GM12878 (cell line): ENCODE measurements at regions not wholly inside any gene's neighbourhood (a gene's known extent, or its start where the extent isn't known, plus 50 kb on each side); places are given as distances from the start of the nearest gene placed in this dataset.

Experiments
- ATAC-seq: fragments of 200-7000 bp; cut with Tn5 transposase; 3 replicates; pipeline ENCODE4 v1.9.1; 2020; ENCODE audit warnings: mild to moderate bottlenecking, moderate library complexity
- BruUV-seq: library from RNA; stranded (reverse); fragments of 400-500 nt; replicated peaks from 2 replicates; lab custom pipeline; 2021; lab: Mats Ljungman, UMichigan
- CTCF ChIA-PET: fragments of 300-600 bp; sonication (Branson Sonifier 250); formaldehyde crosslinking; extraction: SDS; loops from one replicate; lab custom pipeline; 2021; ENCODE audit warnings: inconsistent platforms; lab: Yijun Ruan, JAX
- POLR2A ChIA-PET: fragments of 350-600 bp; formaldehyde crosslinking; extraction: SDS; loops from one replicate; lab custom pipeline; 2021; ENCODE audit warnings: inconsistent platforms; lab: Charles Lee
- RAD21 ChIA-PET: fragments of 300-600 bp; sonication (Branson Sonifier 250); formaldehyde crosslinking; loops from one replicate; lab custom pipeline; 2023; ENCODE audit warnings: antibody characterized with exemption; ENCODE audit not compliant: unreplicated experiment; lab: Charles Lee
- SMC1A ChIA-PET: fragments of 300-600 bp; sonication (Branson Sonifier 250); formaldehyde crosslinking; loops from one replicate; lab custom pipeline; 2023; ENCODE audit not compliant: unreplicated experiment, uncharacterized antibody; lab: Charles Lee
- DNase-seq: peaks from one replicate; pipeline ENCODE4 v3.0.0-alpha.2; 2011; ENCODE audit warnings: low read depth, low spot score
- FAIRE-seq: peaks from 3 replicates; lab custom pipeline; 2011; peaks lifted over from hg19 to GRCh38; lab: Jason Lieb, UNC
- H2AFZ ChIP-seq: 2 replicates; pipeline ENCODE4 v1.6.0; 2011; ENCODE audit warnings: low read depth, low read length, control low read depth; ENCODE audit not compliant: control insufficient read depth
- H3K27ac ChIP-seq: 2 replicates; pipeline ENCODE4 v1.5.1; 2011; ENCODE audit warnings: control low read depth; ENCODE audit not compliant: control insufficient read depth, insufficient read depth
- H3K27me3 ChIP-seq, 2 experiments: replicated peaks in 1 of 2; 2 replicates each; pipeline versions ENCODE4 v1.6.0 to v1.6.1; 2011; ENCODE audit warnings: low read length in 1 of 2; ENCODE audit not compliant: control insufficient read depth in 2 of 2, insufficient read depth in 2 of 2
- H3K36me3 ChIP-seq, 2 experiments: 2 replicates each; pipeline ENCODE4 v1.5.1; 2011; ENCODE audit warnings: low read length in 1 of 2; ENCODE audit not compliant: control insufficient read depth in 2 of 2, insufficient read depth in 2 of 2
- H3K4me1 ChIP-seq: 2 replicates; pipeline ENCODE4 v1.6.1; 2011; ENCODE audit warnings: mild to moderate bottlenecking, low read length, moderate library complexity, mixed read lengths; ENCODE audit not compliant: control insufficient read depth, insufficient read depth
- H3K4me2 ChIP-seq: 2 replicates; pipeline ENCODE4 v1.6.0; 2011; ENCODE audit warnings: control low read depth; ENCODE audit not compliant: control insufficient read depth, insufficient read depth
- H3K4me3 ChIP-seq: fragments of 200-600 bp; sonication (generic); 2 replicates; pipeline ENCODE4 v1.5.1; 2016
- H3K79me2 ChIP-seq: 2 replicates; pipeline ENCODE4 v1.6.0; 2011; ENCODE audit warnings: low read length; ENCODE audit not compliant: control insufficient read depth, insufficient read depth
- H3K9ac ChIP-seq: 2 replicates; pipeline ENCODE4 v1.8.0; 2011; ENCODE audit warnings: low read length, control low read depth, mixed read lengths; ENCODE audit not compliant: control insufficient read depth, insufficient read depth
- H3K9me3 ChIP-seq: replicated peaks from 3 replicates; pipeline ENCODE4 v1.5.1; 2011; ENCODE audit warnings: mild to moderate bottlenecking, low read length; ENCODE audit not compliant: control insufficient read depth, insufficient read depth
- H4K20me1 ChIP-seq: 2 replicates; pipeline ENCODE4 v1.6.0; 2011; ENCODE audit not compliant: control insufficient read depth, insufficient read depth
- BCL3 ChIP-seq: IDR thresholded peaks from 2 replicates; pipeline ENCODE4 v1.6.1; 2011; ENCODE audit warnings: borderline replicate concordance, low read depth, mild to moderate bottlenecking, moderate library complexity, low read length; ENCODE audit not compliant: insufficient read depth, poor library complexity, severe bottlenecking
- CBFB ChIP-seq: IDR thresholded peaks from 2 replicates; pipeline ENCODE4 v1.6.1; 2016; ENCODE audit warnings: antibody characterized with exemption, low read depth
- CHD4 ChIP-seq: fragments of 200-600 bp; sonication (generic); IDR thresholded peaks from 2 replicates; pipeline ENCODE4 v1.6.1; 2016; ENCODE audit warnings: mild to moderate bottlenecking
- FOXK2 ChIP-seq: fragments of 450-650 bp; IDR thresholded peaks from 2 replicates; pipeline ENCODE4 v1.6.1; 2017; ENCODE audit warnings: mild to moderate bottlenecking, moderate library complexity
- FOXM1 ChIP-seq: IDR thresholded peaks from 2 replicates; pipeline ENCODE4 v1.6.1; 2012; ENCODE audit warnings: low read depth, mild to moderate bottlenecking, inconsistent platforms, low read length, moderate library complexity
- IRF4 ChIP-seq: IDR thresholded peaks from 2 replicates; pipeline ENCODE4 v1.6.1; 2011; ENCODE audit warnings: low read depth, low read length
- MEF2B ChIP-seq: fragments of 450-650 bp; IDR thresholded peaks from 2 replicates; pipeline ENCODE4 v1.6.1; 2018; ENCODE audit warnings: mild to moderate bottlenecking, moderate library complexity; ENCODE audit not compliant: partially characterized antibody, poor library complexity, severe bottlenecking
- MYB ChIP-seq: fragments of 150-350 bp; IDR thresholded peaks from 2 replicates; pipeline ENCODE4 v1.6.1; 2014; ENCODE audit warnings: mild to moderate bottlenecking, low read depth, low read length, borderline replicate concordance
- PBX3 ChIP-seq: IDR thresholded peaks from 2 replicates; pipeline ENCODE4 v1.6.1; 2011; ENCODE audit warnings: mild to moderate bottlenecking, low read depth, low read length, moderate library complexity; ENCODE audit not compliant: insufficient replicate concordance
- PML ChIP-seq: IDR thresholded peaks from 2 replicates; pipeline ENCODE4 v1.6.1; 2012; ENCODE audit warnings: low read length, inconsistent platforms
- PRDM15 ChIP-seq: fragments of 450-650 bp; formaldehyde crosslinking; IDR thresholded peaks from 2 replicates; pipeline ENCODE4 v1.4.0; 2020; ENCODE audit warnings: mild to moderate bottlenecking, moderate library complexity
- RUNX3 ChIP-seq: IDR thresholded peaks from 2 replicates; pipeline ENCODE4 v1.6.1; 2012; ENCODE audit warnings: low read length, inconsistent platforms
- SP1 ChIP-seq: IDR thresholded peaks from one replicate; pipeline ENCODE4 v1.6.1; 2011; ENCODE audit warnings: low read depth, low read length
- YBX1 ChIP-seq: fragments of 450-650 bp; IDR thresholded peaks from 2 replicates; pipeline ENCODE4 v1.6.1; 2016; ENCODE audit warnings: antibody characterized with exemption
- ZBED1 ChIP-seq: IDR thresholded peaks from 2 replicates; pipeline ENCODE4 v1.6.1; 2016; ENCODE audit warnings: borderline replicate concordance
- ZBTB33 ChIP-seq: fragments of 450-650 bp; IDR thresholded peaks from 2 replicates; pipeline ENCODE4 v1.6.1; 2017; ENCODE audit warnings: mild to moderate bottlenecking
- ZNF217 ChIP-seq: fragments of 450-650 bp; IDR thresholded peaks from 2 replicates; pipeline ENCODE4 v1.6.1; 2017; ENCODE audit warnings: antibody characterized with exemption, mild to moderate bottlenecking
- ZNF24 ChIP-seq: fragments of 450-650 bp; IDR thresholded peaks from 2 replicates; pipeline ENCODE4 v1.6.1; 2017; ENCODE audit warnings: antibody characterized with exemption, mild to moderate bottlenecking
- ZNF384 ChIP-seq: IDR thresholded peaks from 2 replicates; pipeline ENCODE4 v1.6.1; 2012; ENCODE audit warnings: low read depth, mild to moderate bottlenecking, low read length, improper control_type of control experiment, borderline replicate concordance
- in situ Hi-C: fragments of 300-500 bp; cut with MboI; formaldehyde crosslinking; loops from 9 replicates; pipeline ENCODE4 v1.14.3; 2018; ENCODE audit warnings: mixed read lengths
- intact Hi-C: fragments of 100-400 bp; cut with micrococcal nuclease; formaldehyde crosslinking; loops from one replicate; pipeline ENCODE4 v1.14.2; 2022; ENCODE audit not compliant: unreplicated experiment

- intact Hi-C loops = no loop called here
- no peaks in the 10 kb centered on the region for H3K4me1 ChIP-seq
- no peak overlapping the region for H3K4me3 ChIP-seq
- ATAC-seq = no peak
- H3K9ac ChIP-seq = no peak overlapping the region
- BruUV-seq = no TSS peak
- in situ Hi-C loops = no loop called here
- H3K27ac ChIP-seq = no peak overlapping the region
- ChIA-PET POLR2A (no interaction called here), CTCF (interaction anchor here (0.6 kb wide), 1 partner anchor 1595 kb away, joined by 3 read pairs; no protein-coding TSS in a partner anchor), SMC1A (no interaction called here), RAD21 (no interaction called here)
- no peak for FAIRE-seq
- H3K4me2 ChIP-seq = no peak overlapping the region
- no peaks in the 10 kb centered on the region for H3K27me3 ChIP-seq
- DNase-seq = no peak
- no peaks in the 10 kb centered on the region for H3K36me3 ChIP-seq
- H3K9me3 ChIP-seq = no peaks in the 10 kb centered on the region
- no peaks in the 10 kb centered on the region for H4K20me1 ChIP-seq
- no peaks in the 10 kb centered on the region for H3K79me2 ChIP-seq
- H2AFZ ChIP-seq = no peak overlapping the region
- no peak for TF ChIP-seq PBX3
- no peak for TF ChIP-seq CBFB
- TF ChIP-seq PRDM15 (CRISPR knock-in tag) = no peak
- TF ChIP-seq ZBTB33 = no peak
- TF ChIP-seq FOXK2 = no peak
- TF ChIP-seq PML = no peak
- TF ChIP-seq MEF2B = no peak
- no peak for TF ChIP-seq SP1
- no peak for TF ChIP-seq BCL3
- no peak for TF ChIP-seq ZBED1
- TF ChIP-seq ZNF217 = no peak
- no peak for TF ChIP-seq RUNX3
- TF ChIP-seq MYB = no peak
- no peak for TF ChIP-seq ZNF24
- TF ChIP-seq FOXM1 = no peak
- no peak for TF ChIP-seq YBX1
- TF ChIP-seq CHD4 = no peak
- no peak for TF ChIP-seq ZNF384
- no peak for TF ChIP-seq IRF4
Observed at GRCh38 chrX:116801943-116802342, 339.2 kb upstream of the CT83 start.
